ENCODE measurements at regions not wholly inside any gene's neighbourhood (a gene's known extent, or its start where the extent isn't known, plus 50 kb on each side); places are given as distances from the start of the nearest gene placed in this dataset.

DNA sequence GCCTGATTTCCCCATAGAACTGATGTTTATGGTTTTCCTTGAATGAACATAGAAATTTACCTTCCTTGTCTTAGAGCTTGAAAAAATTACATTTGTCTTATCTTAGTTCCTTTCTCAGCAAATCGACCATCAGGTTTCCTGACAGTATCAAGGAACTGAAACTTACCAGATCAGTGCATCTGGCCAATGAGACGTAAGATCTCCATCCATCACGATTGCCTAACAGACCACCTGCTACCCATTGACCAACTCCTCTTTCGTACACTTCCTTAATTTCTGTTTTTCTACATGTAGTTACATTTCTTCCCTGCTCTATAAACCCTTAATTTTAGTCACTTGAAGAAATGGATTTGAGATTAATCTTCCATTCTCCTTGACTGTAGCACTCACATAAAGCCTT is 57.4 kb upstream of the TMPRSS15 start:
- DNase-seq = no peak

DNA sequence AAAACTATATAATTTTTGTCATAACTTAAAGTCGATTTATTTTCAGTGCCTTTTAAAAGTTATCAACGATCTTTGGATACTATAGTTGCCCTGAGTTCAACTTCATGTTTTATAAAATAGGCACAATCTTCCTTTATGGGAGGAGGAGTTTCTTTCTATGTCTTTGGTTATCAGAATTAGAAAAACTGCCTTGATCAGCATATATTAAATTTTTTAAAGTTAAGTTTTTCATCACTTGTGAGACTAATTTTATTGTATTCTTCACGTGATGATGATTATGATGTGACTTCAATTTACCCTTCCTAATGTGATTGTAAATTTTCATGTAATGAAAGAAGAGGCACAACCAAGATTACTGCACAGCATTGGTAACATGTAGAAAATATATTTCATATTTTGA is 58.2 kb upstream of the TMPRSS15 start:
- no peak for DNase-seq

DNA sequence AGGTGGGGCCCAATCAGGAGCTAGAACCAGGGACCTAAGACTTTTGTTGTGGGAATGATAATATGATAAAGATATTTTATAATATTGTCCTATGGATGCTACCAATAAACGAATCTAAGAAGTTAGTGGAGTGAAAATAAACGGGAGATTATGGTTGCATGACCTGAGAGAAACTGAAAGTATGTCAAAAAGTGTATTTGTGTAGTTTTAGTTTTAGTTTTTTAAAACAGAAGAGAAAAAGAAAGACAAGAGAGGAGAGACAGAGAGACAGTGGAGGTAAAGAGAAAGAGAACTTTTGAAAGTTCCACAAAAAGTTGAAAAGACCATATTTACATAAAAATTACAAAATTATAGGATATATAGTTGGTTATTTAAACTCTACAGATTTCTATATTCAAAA is 64.1 kb upstream of the TMPRSS15 start:
- DNase-seq = no peak

DNA sequence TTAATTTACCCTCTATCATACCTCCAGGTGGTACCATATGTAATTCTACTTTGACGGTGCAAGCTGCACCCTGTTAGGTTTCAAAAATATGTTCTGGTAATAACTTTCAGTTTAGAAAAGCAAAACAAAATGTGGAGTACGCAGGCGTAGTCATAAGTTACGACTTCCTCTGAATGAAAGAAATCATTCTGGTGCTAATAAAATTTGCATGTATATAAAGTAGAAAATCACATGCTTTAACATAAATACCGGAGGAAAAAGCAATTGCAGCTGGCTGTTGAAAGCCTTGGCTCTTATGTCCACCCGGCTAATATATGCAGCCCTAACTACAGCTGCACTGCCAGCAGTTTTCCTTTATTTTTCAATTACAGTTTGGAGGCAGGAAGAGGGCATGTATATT is 65.2 kb upstream of the TMPRSS15 start:
- no peak for DNase-seq

DNA sequence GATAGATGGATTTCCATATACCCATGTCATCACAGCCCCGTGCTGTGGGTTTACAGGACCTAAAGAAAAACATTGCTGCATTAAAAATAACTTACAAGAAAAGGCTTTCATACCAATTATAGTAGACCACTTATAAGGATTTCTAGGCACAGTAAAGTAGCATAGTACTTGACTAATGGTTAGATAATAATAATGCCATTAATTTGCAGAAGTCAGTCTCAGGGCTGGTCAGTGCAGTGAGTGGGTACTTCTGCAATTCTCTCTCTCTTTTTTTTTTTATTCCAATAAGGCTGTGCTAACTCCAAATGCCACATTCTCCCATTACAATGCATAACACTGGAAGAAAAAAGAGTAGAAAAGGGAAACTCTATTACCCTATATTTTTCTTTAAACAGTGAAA is 73.1 kb upstream of the TMPRSS15 start:
- no peak for DNase-seq

DNA sequence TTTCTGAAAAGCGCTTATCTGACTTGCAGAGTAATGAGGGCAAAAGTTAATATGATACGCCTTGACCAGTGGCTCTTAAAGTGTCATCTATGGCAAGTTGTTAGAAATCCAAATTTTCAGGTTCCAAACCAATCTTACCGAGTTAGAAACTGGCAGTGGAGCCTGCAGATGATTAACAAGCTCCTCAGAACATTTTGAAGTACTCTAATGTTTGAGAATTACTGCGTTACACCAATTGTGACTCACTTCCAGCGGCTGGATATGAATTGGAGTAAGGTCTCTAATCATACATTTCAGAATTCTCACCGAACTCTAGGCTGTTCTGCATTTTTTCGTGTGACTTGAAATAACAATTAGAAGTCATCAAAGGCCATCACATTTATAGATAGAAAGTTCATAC is 73.5 kb upstream of the TMPRSS15 start:
- no peak for DNase-seq

DNA sequence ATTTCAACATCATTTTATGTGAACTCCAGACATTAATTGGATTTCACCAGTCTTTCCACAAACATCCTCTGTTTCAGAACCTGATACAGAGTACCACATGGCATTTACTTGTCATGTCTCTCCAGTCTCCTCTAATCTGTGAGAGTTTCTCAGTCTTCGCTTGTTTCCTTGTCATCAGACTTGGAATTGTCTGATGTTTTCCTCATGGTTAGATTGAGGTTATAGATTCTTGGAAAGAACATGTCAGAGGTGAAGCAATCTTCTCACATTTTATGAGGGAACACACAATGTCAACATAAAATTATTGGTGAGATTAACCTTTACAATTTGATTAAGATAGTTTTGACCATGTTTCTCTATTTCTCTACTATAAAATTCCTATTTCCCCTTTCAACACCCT is 74.9 kb upstream of the TMPRSS15 start:
- no peak for DNase-seq

DNA sequence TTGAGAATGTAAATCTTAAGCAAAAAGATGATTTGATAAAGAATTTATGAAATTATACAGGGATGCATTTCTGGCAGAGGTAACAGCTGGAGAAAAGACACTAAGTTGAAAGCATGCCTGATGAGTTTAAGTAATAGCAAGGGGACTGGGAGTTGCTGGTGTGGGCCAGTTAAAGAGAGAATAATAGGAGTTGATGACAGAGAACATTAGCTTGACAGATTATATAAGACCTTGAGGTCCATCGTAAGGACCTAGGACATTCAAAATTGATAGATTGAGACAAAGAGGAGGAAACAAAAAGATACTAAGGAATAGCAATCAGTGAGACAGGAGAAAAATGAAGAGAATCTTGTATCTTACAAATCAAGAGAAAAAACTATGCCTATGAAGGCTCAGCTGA is 84.7 kb upstream of the TMPRSS15 start:
- no peak for DNase-seq

DNA sequence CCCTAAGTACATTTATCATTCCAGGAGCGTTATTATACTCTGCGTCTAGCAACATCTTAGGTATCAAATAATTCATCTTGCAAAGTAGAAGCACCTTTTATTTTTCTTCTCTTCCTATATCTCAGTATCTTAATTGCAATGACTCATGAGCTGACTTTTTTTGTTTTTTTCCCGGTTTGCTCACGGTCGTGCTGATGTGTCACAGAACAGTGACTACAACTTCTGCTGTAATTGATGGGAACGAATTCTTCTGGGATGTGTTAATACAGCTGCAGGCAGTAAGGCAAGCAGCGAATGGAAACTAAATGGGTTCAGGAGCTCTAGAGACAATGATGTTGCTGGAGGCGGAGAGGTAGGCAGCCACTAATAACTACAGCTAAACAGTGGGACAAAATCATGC is 89.8 kb upstream of the TMPRSS15 start:
- no peak for DNase-seq

DNA sequence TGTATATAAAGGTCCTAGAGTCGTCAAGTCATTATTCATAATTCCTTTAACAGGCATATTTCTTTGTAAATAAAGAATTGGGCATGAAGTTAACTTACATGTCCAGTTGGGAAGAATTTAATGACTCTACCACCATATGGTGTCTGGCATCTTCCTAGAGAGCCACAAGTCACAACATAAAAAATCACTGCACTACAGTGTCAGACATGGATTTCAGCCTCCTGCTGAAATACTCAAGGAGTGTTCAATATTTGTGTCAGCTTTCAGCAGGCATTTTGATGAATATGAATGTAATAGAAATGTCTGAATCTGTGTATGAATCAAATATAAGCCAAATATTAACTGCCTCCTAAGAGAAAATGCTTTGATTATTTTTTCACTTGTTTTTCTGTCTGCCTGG is 91.9 kb upstream of the TMPRSS15 start:
- no peak for DNase-seq

DNA sequence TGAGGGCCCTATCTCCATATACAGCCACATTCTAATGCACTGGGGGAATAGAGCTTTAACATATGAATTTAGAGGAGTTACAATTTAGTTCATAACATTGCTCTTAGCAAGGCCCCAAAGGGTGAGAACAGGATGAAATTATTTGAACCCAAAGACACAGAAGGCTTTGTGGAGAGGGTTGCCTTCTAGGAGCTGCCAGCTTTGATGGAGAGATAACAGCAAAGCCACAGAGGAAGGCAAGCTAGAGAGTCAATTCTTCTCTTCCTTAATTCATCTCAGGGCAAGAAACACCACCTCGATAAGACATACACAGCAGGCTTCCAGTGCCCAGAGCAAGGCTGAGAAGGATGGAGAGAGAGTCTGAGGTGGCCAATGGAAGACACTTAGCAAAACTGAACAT is 94.8 kb upstream of the TMPRSS15 start:
- DNase-seq = no peak

DNA sequence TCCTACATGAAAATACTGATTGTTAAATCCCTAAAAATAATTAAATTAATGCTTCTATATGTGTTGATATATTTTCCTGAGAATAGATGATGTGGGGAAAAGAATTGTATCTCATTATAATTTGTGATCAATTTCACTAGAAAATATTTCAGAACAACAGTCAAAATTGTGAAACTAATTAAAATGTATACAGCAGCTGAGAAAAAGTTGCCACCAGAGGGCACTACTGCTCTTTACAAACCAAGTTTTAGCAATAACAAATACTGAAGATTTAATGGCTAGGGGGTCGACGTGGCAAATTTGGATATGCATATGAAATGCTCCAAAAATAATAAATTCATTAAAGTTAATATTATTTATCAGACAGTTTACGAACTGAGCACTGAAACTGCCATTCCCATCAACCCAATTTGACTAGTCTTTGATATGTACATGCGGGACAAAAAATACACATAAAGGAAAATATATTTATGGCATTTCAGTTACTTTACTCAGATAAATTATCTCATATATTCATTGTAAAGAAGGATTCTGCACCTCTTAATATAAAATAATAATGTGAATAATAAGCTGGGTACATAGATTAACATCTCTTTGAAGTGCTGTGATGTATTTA is 96.3 kb upstream of the TMPRSS15 start:
- no peak for DNase-seq

DNA sequence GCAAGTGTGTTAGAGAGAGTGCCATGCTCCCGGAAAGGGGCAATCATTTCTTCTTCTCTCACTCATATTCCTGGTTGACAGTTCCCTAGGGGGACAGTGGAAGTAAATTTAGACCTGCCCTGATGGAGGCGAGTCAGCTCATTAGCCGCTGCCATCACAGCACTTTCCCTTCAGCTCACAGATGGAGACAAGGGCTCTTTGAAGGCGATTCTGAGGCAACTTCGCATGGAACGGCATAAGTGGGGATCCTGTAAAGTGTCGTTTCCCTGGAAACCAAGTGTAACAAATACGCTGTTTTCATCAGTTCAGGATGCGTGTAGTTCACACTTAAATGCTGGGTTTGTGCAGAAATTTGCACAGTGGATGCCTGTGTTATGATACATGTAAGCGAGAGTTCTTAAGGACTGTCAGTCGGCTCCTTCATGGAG is 114.5 kb upstream of the TMPRSS15 start:
- DNase-seq = no peak

DNA sequence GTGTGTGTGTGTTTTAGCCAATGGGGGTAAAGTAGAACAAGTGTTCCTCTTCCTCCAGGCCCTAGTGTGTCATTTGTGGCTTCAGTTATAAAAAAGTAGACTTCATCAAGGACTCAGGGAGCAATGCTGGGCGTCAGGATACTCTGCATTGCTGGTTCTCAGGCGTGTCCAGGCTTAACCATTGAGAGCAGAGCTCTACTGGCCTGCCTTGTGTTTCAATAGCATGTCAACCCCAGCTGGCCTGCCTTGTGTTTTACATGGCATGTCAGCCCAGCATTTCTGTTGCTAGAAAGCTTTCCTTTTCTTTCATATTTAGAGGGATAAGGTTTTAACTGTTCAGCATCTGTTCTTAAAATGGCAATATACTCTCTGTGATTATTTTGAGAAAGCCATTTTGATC is 117.6 kb upstream of the TMPRSS15 start:
- no peak for DNase-seq

DNA sequence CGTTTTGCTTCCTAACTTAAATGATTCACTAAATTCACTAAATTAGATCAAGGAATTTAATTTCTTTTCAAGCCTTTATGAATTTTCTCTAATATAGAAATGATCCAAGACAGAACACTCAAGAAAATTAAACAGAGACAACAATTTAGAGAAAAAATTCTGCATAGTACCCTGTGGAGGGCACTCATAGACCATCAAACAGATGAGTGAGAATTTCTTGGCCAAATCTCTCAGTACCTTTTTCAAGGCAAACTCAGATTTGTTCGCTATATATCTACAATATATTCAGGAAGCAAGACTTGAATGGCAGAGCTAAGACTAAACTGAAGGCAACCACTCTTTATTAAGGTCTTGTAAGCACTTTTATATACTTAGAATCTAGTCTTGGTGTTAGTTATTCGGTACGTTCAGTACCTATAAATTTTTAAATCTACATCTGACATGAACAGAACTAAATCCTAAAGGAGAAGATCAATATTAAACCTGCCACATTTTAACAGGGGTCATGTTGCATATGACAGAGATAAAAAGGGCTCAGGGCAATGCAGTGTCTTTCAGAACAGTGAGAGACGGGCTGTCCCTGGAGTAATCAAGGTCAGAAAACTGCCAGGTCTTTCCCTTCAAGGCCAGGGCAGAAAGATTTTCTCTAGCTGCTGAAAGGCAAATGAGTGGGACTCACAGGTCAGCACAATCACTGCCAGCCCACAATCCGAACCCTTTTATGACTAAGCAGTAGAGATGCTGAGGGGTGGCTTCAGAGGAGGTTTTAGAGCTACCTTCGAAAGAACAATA is 118.8 kb upstream of the TMPRSS15 start:
- DNase-seq = no peak

DNA sequence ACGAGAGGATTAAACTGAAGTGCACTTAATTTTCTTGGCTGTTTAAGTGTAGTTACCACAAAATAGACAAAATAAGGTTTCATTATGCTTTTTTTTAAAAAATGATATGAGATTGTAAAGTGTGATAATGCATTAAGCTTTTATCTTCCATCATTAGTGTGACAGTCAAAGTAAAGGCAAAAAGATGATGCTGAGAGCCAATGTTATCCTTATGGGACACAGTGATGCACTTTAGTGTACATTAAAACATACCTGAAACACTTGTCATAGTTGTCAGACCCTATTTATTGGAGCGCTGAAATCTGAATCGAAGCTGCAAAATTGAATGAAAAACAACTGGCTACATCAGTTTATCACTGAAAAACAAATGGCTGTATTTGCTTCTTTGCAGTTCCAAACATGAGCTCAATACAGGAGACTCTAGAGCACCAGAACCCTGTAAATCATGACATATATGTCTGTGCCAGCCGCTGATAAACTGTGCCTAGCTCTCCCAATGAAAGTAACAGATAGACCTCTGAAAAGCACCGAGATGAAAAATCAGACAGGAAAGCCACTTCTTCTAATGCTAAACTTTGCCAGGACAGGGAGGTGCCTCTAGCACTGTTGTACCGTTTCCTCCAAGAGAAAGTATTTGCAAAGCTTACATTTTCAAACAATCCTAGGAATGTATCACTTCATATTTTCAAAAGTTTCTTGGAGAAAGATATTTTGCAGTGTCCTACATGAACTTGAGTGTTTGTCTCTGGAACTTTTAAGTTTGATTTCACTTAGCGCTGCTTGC is 120.7 kb upstream of the TMPRSS15 start:
- no peak for DNase-seq

DNA sequence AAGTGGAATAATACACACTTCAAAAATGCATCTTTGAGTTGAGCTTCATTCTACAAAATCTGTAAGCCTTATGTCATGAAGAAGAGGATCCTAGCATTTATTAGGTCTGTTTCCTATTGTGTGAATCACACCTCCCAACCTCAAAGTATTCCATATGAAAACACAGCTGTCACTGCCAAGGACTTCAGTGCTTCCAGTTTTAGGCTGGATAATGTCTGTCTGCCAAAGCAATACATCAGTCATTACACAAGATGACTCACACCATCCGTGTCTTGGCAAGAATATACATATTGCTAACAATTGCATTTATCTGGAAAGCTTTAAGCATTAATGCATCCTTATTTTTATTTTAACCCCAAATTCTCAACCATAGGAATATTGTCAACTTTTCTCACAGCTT is 125.7 kb upstream of the TMPRSS15 start:
- no peak for DNase-seq

DNA sequence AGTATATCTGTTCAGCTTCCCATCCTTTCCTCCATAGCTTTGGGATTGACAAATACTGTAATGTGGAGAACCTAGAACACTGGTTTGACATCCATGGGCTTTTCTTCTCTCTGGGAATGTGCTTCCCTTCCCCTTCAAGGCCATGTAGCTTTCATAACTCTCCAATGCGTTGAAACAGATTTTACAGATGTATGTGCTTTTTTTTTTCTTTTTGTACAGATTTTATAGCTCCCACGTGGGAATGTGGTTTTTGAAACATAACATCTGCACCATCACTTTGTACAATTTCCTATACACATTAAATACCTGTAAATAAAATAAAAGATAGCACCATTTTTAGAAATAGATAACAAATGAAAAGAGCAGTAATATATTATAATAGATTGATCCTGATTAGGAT is 138.5 kb upstream of the TMPRSS15 start:
- DNase-seq = no peak

DNA sequence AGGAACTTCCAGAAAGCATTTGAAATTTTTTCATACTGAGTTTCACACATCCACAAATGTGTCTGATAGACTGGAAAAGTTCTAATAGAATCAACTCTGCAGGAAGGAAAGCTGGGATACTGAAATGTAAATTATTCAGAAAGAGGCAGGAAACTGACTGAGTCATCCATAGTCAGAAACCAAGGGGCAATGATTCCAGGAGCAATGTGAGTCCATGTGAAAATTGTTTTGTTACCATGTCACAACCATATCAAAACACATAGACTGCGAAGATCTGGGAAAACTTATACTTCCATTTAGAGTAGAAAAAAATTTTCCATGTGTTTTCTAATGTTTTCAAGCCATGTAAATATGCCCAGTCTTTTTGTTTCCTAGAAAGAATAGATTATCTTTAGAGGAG is 142.3 kb upstream of the TMPRSS15 start:
- DNase-seq = no peak

DNA sequence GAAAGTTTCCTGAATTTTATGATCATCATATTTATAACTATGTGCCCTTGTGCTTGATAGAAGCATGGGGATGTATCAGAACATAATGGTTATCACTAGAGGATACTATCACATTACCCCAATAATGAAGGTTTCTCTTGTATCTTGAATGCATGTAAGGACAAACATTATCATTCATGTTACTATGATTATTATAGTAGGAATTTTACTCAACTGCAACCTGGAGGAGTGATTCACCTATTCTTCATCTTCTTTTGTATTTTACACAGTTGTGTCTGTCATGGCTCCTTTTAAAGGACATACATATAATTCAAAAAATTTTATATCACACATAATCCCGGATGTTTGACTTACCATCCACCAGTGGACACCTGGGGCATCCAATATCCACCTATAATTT is 143.8 kb upstream of the TMPRSS15 start:
- no peak for DNase-seq

DNA sequence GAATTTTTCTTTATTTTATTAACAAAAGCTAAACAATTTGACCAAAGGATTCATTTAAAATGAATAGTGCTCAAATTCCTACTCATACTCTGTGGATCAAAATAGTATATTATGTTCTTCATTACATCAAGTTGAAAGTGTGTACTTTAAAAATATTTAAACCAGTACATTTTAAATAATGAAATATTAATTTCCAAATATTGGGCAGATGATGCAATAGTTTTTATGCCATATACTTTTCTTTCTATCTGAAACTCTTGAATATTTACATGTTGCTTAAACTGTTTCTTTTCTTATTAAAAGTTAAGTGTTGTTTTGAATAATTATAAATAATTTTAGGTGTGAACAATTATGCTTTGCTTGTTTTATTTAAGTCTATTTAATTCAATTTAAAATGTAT is 144.7 kb upstream of the TMPRSS15 start:
- DNase-seq = no peak

DNA sequence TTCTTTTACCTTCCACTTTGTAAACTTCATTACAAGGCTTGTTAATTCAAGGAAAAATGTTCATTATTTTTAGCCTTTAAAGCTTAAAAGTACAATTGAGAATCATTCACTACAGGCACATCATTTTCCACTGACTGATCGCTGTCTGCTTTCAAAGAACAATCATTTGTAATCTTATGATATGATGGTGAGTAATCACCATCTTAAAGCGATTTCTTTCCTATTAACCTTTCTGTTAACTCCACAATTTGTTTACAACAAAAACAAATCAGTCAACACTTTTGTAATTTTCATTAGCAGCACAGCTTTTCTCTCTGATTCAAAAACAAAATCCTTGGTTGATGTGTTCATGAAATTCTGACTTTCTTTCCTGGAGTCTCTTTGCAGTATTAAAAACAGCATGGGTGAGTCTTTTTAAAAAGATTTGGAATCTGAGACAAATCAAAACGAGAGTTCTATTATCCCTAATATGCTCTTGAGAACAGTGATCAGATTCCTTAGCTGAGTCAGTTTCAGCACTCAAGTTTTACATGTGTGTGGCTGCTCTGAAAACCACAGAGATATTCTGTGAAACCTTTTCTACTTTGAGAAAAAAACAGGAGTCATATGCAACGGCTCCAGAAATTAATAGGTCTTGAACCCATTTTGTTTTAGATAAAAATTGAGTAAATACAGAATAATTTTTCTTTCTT is 145.8 kb upstream of the TMPRSS15 start:
- no peak for DNase-seq

DNA sequence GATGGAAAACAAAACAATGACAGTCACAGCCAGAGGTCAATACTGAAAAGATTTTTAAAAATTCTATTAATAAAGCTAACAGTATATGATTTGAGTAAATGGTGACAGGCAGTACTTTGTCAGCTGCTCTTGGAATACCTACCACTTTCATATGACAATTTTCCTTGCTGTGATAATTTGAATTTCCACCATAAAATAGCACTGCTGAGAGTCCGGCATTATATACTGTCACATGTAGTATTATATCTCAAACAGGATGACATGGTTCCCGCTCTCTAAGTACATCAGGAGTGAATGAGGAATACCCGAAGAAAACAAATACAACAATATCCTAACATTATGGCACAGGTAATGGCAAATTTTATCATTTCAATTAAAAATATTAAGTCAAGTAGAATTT is 146.8 kb upstream of the TMPRSS15 start:
- DNase-seq = no peak

Data from occipital lobe (tissue), 1 donor.